GM23338 (cell line): ENCODE measurements at regions not wholly inside any gene's neighbourhood (a gene's known extent, or its start where the extent isn't known, plus 50 kb on each side); places are given as distances from the start of the nearest gene placed in this dataset.

Experiments used
- ATAC-seq: fragments of 200-7000 bp; cut with Tn5 transposase; 3 replicates; pipeline ENCODE4 v1.9.1; 2020
- DNase-seq: peaks from one replicate; pipeline ENCODE4 v3.0.0-alpha.2; 2015; ENCODE audit warnings: low spot score
- H2AFZ ChIP-seq: fragments of 200-600 bp; sonication (generic); 2 replicates; pipeline ENCODE4 v1.8.0; 2016; ENCODE audit warnings: antibody characterized with exemption, mild to moderate bottlenecking, moderate library complexity
- H3F3A ChIP-seq: fragments of 200-600 bp; sonication (generic); replicated peaks from 2 replicates; pipeline ENCODE4 v1.8.0; 2017; ENCODE audit warnings: antibody characterized with exemption, mixed run types, low read depth
- H3K27ac ChIP-seq: fragments of 200-600 bp; sonication (generic); 2 replicates; pipeline ENCODE4 v1.6.1; 2016; ENCODE audit warnings: low read depth
- H3K27me3 ChIP-seq: fragments of 200-600 bp; sonication (generic); 2 replicates; pipeline ENCODE4 v1.8.0; 2016; ENCODE audit warnings: mild to moderate bottlenecking, mixed run types, moderate library complexity; ENCODE audit not compliant: insufficient read depth
- H3K36me3 ChIP-seq: fragments of 200-600 bp; sonication (generic); 2 replicates; pipeline ENCODE4 v1.8.0; 2016; ENCODE audit warnings: mild to moderate bottlenecking; ENCODE audit not compliant: insufficient read depth
- H3K4me1 ChIP-seq: fragments of 200-600 bp; sonication (generic); 2 replicates; pipeline ENCODE4 v1.8.0; 2016; ENCODE audit warnings: mild to moderate bottlenecking, moderate library complexity; ENCODE audit not compliant: insufficient read depth
- H3K4me2 ChIP-seq: fragments of 200-600 bp; sonication (generic); 2 replicates; pipeline ENCODE4 v1.7.1; 2017; ENCODE audit warnings: mixed run types
- H3K4me3 ChIP-seq: fragments of 200-600 bp; sonication (generic); 2 replicates; pipeline ENCODE4 v1.6.1; 2016; ENCODE audit warnings: mixed run types
- H3K79me2 ChIP-seq: fragments of 200-600 bp; sonication (generic); replicated peaks from 2 replicates; pipeline ENCODE4 v1.8.0; 2017; ENCODE audit warnings: mild to moderate bottlenecking; ENCODE audit not compliant: insufficient read depth
- H3K9me2 ChIP-seq: fragments of 200-600 bp; sonication (generic); 2 replicates; pipeline ENCODE4 v1.8.0; 2017; ENCODE audit not compliant: insufficient read depth
- H4K20me1 ChIP-seq: fragments of 200-600 bp; sonication (generic); replicated peaks from 2 replicates; pipeline ENCODE4 v1.8.0; 2017; ENCODE audit warnings: mild to moderate bottlenecking; ENCODE audit not compliant: insufficient read depth
- H3K27ac Mint-ChIP-seq: 2 replicates; pipeline ENCODE4 v1.8.0; 2020; ENCODE audit warnings: inconsistent platforms, mild to moderate bottlenecking, moderate library complexity, mixed read lengths
- H3K27me3 Mint-ChIP-seq: 3 replicates; pipeline ENCODE4 v1.8.0; 2022; ENCODE audit warnings: low read depth, mild to moderate bottlenecking, moderate library complexity, mixed read lengths, inconsistent platforms; ENCODE audit not compliant: insufficient read depth, poor library complexity
- H3K36me3 Mint-ChIP-seq: 3 replicates; pipeline ENCODE4 v1.8.0; 2021; ENCODE audit warnings: low read depth, mild to moderate bottlenecking, inconsistent platforms, moderate library complexity, mixed read lengths
- H3K4me1 Mint-ChIP-seq: 3 replicates; pipeline ENCODE4 v1.8.0; 2020; ENCODE audit warnings: mild to moderate bottlenecking, inconsistent platforms, mixed read lengths
- H3K4me3 Mint-ChIP-seq: 3 replicates; pipeline ENCODE4 v1.8.0; 2021; ENCODE audit warnings: moderate library complexity, mild to moderate bottlenecking, inconsistent platforms, mixed read lengths
- H3K9me3 Mint-ChIP-seq: 3 replicates; pipeline ENCODE4 v1.8.0; 2020; ENCODE audit warnings: moderate library complexity, mild to moderate bottlenecking, inconsistent platforms, mixed read lengths
- EZH2phosphoT487 ChIP-seq: fragments of 200-600 bp; sonication (generic); IDR thresholded peaks from one replicate; pipeline ENCODE4 v1.8.1; 2018; ENCODE audit warnings: antibody characterized with exemption; ENCODE audit not compliant: unreplicated experiment
- POLR2AphosphoS5 ChIP-seq: IDR thresholded peaks from 2 replicates; pipeline ENCODE4 v1.6.1; 2016; ENCODE audit warnings: antibody characterized with exemption, low read depth
- ZNF114 ChIP-seq: fragments of 250-450 bp; sonication (Bioruptor Pico); IDR thresholded peaks from 2 replicates; pipeline ENCODE4 v1.5.0; 2020; ENCODE audit warnings: mild to moderate bottlenecking, moderate library complexity
- ZNF331 ChIP-seq: fragments of 250-450 bp; sonication (Bioruptor Pico); IDR thresholded peaks from 2 replicates; pipeline ENCODE4 v1.5.0; 2020; ENCODE audit warnings: low read depth, mild to moderate bottlenecking, moderate library complexity
- ZNF462 ChIP-seq: fragments of 250-450 bp; sonication (Bioruptor Pico); IDR thresholded peaks from 2 replicates; pipeline ENCODE4 v1.5.0; 2020; ENCODE audit warnings: mild to moderate bottlenecking, moderate library complexity
- TF ChIP-seq, protein P1 (sequence below), 2 experiments: fragments of 200-600 bp in 1 of 2; sonication (generic) in 1 of 2; conservative IDR thresholded peaks; 2 replicates each; pipeline versions ENCODE4 v1.5.1 to v1.6.1; 2016 to 2017; ENCODE audit warnings: antibody characterized with exemption in 2 of 2, low read depth in 2 of 2, mild to moderate bottlenecking in 2 of 2, moderate library complexity in 1 of 2

DNA sequence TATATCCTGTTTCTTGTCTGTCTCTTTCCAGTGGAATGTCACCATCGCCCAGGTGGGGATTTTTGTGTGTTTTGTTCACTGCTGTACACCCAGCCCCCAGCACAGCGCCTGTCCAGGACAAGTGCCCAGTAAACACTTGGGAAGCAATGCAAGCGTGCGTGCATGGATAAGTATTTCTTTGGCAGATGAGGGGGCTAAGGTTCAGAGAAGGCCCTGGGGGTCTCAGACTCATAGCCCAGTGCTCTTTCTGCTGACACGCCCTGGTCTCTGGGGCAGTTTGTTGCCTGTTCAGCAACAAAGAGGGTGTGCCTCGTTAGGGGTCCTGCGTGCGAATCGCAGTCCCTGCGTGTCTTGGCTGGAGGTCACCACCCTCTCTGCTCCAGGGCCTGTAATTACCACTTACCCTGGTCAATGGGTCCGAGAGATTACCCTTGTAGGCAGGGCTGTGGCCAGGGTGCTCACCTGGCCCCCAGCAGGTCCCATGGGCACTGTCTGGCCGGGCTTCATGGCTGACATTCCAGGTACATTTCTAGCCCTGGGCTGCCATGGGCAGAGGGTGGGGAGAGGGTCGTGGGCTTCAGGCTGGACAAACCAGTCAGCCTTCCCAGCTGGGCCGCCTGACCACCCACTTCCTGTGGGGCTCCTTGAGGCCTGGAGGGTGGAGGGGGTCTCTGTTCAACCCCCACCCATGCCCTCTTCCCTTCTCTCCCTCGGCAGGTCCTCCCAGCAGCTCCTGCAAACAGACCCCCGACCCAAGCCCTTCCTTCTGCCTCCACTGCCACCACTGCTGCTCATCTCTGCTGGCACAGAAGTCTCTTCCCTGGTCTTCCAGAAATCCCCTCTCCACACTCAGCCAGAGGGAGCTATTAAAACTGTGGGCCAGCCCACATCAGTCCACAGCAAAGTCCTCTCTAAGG, 87.1 kb downstream of the CEBPB start (continued):
- TF ChIP-seq ZNF462 (CRISPR knock-in tag) (no peak), EZH2phosphoT487 (no peak), ZNF114 (CRISPR knock-in tag) (no peak), ZNF331 (CRISPR knock-in tag) (no peak)
- TF ChIP-seq, protein P1, sequence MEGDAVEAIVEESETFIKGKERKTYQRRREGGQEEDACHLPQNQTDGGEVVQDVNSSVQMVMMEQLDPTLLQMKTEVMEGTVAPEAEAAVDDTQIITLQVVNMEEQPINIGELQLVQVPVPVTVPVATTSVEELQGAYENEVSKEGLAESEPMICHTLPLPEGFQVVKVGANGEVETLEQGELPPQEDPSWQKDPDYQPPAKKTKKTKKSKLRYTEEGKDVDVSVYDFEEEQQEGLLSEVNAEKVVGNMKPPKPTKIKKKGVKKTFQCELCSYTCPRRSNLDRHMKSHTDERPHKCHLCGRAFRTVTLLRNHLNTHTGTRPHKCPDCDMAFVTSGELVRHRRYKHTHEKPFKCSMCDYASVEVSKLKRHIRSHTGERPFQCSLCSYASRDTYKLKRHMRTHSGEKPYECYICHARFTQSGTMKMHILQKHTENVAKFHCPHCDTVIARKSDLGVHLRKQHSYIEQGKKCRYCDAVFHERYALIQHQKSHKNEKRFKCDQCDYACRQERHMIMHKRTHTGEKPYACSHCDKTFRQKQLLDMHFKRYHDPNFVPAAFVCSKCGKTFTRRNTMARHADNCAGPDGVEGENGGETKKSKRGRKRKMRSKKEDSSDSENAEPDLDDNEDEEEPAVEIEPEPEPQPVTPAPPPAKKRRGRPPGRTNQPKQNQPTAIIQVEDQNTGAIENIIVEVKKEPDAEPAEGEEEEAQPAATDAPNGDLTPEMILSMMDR (conservative IDR thresholded peaks at IDR 0.05; ENCODE audit: low read depth in 2 of 2) = no peak

DNA sequence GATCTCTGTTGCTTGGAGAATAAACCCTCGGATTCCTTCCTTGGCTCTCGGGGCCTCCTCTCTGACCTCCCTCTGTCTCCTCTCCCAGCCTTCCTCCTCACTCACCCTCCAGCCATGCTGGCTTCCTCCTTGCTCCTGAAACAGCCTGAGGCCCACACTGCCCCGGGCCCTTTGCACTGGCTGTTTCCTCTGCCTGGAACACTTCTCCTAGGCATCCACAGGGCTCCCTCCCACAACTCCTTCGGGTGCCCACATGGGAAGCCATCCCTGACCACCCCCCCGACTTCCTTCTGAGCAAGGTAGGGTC, 87.7 kb downstream of the CEBPB start:
- no peaks in the 10 kb centered on the region for H3K4me1 ChIP-seq
- H4K20me1 ChIP-seq = no peaks in the 10 kb centered on the region
- no peak for DNase-seq
- no peak overlapping the region for H2AFZ ChIP-seq
- no peaks in the 10 kb centered on the region for H3F3A ChIP-seq
- no peaks in the 10 kb centered on the region for H3K79me2 ChIP-seq
- no peaks in the 10 kb centered on the region for H3K27me3 ChIP-seq
- H3K4me3 Mint-ChIP-seq = no peak overlapping the region
- H3K27me3 Mint-ChIP-seq = peaks cover 12% of the 10 kb centered on the region
- H3K4me1 Mint-ChIP-seq = peaks cover 6% of the 10 kb centered on the region; the same call in 1 of the 3 replicates
- no peaks in the 10 kb centered on the region for H3K36me3 ChIP-seq
- no peaks in the 10 kb centered on the region for H3K9me2 ChIP-seq
- H3K36me3 Mint-ChIP-seq = no peaks in the 10 kb centered on the region
- H3K4me2 ChIP-seq = no peak overlapping the region
- H3K27ac Mint-ChIP-seq = no peak overlapping the region
- H3K4me3 ChIP-seq = no peak overlapping the region
- H3K27ac ChIP-seq = no peak overlapping the region
- ATAC-seq = no peak
- H3K9me3 Mint-ChIP-seq = no peaks in the 10 kb centered on the region; the same call in 2 of the 3 replicates
- TF ChIP-seq ZNF331 (CRISPR knock-in tag) (no peak), POLR2AphosphoS5 (no peak)
- TF ChIP-seq, protein P1 (conservative IDR thresholded peaks at IDR 0.05; ENCODE audit: low read depth in 2 of 2) = no peak
